ENCODE measurements at regions not wholly inside any gene's neighbourhood (a gene's known extent, or its start where the extent isn't known, plus 50 kb on each side); places are given as distances from the start of the nearest gene placed in this dataset.

GRCh38 chr6:12457094-12457493 is 166.9 kb downstream of the EDN1 start:
- POLR2A ChIA-PET: no interaction called here

GRCh38 chr6:12458558-12458957 is 168.4 kb downstream of the EDN1 start:
- peaks cover 3% of the 10 kb centered on the region for H3K27me3 ChIP-seq (ENCODE audit: control insufficient read depth, insufficient read depth, low read length)
- no peak for DNase-seq (ENCODE audit: low read depth, low spot score)
- no peak overlapping the region for H3K27ac ChIP-seq (ENCODE audit: low read depth, low read length)
- TF ChIP-seq CTCF (IDR thresholded peaks at IDR 0.05; ENCODE audit: low read depth, low read length): no peak
- ChIA-PET CTCF (no interaction called here), POLR2A (no interaction called here)
- no peak overlapping the region for H3K4me3 ChIP-seq (ENCODE audit: low read depth, low read length)
- H3K9me3 ChIP-seq (ENCODE audit: control insufficient read depth, insufficient read depth, low read length): no peaks in the 10 kb centered on the region; the same call in 1 of the 2 replicates

More at GRCh38 chr6:12457094-12457493, 166.9 kb downstream of the EDN1 start:
- Histone ChIP-seq H3K27ac (ENCODE audit: low read depth, low read length) (no peak overlapping the region), H3K4me3 (ENCODE audit: low read depth, low read length) (no peak overlapping the region), H3K9me3 (ENCODE audit: control insufficient read depth, insufficient read depth, low read length) (peaks cover 4% of the 10 kb centered on the region; the same call in 1 of the 2 replicates), H3K27me3 (ENCODE audit: control insufficient read depth, insufficient read depth, low read length) (peaks cover 3% of the 10 kb centered on the region)
- DNase-seq (ENCODE audit: low read depth, low spot score): no peak
- CTCF ChIA-PET: no interaction called here
- TF ChIP-seq CTCF (IDR thresholded peaks at IDR 0.05; ENCODE audit: low read depth, low read length): no peak

GRCh38 chr6:12459945-12460661 is 169.9 kb downstream of the EDN1 start:
- Histone ChIP-seq H3K9me3 (ENCODE audit: control insufficient read depth, insufficient read depth, low read length) (no peaks in the 10 kb centered on the region), H3K4me3 (ENCODE audit: low read depth, low read length) (no peak overlapping the region), H3K27me3 (ENCODE audit: control insufficient read depth, insufficient read depth, low read length) (peaks cover 3% of the 10 kb centered on the region), H3K27ac (ENCODE audit: low read depth, low read length) (no peak overlapping the region)
- ChIA-PET POLR2A (no interaction called here), CTCF (no interaction called here)
- TF ChIP-seq CTCF (IDR thresholded peaks at IDR 0.05; ENCODE audit: low read depth, low read length): no peak
- no peak for DNase-seq (ENCODE audit: low read depth, low spot score)

- Histone ChIP-seq H3K27ac (ENCODE audit: low read depth, low read length) (no peak overlapping the region), H3K27me3 (ENCODE audit: control insufficient read depth, insufficient read depth, low read length) (no peaks in the 10 kb centered on the region), H3K9me3 (ENCODE audit: control insufficient read depth, insufficient read depth, low read length) (no peaks in the 10 kb centered on the region), H3K4me3 (ENCODE audit: low read depth, low read length) (no peak overlapping the region)
- CTCF ChIA-PET: no interaction called here
- POLR2A ChIA-PET: no interaction called here
- TF ChIP-seq CTCF (IDR thresholded peaks at IDR 0.05; ENCODE audit: low read depth, low read length): no peak
- no peak for DNase-seq (ENCODE audit: low read depth, low spot score)
Observed at GRCh38 chr6:12467706-12468670, 177.8 kb downstream of the EDN1 start.

- H3K9me3 ChIP-seq (ENCODE audit: control insufficient read depth, insufficient read depth, low read length): no peaks in the 10 kb centered on the region
- ChIA-PET CTCF (interaction anchor here (1.2 kb wide), 1 partner anchor 10 kb away, joined by 3 read pairs; no protein-coding TSS in a partner anchor), POLR2A (no interaction called here)
- H3K27me3 ChIP-seq (ENCODE audit: control insufficient read depth, insufficient read depth, low read length): no peaks in the 10 kb centered on the region
- no peak for DNase-seq (ENCODE audit: low read depth, low spot score)
- no peak overlapping the region for H3K27ac ChIP-seq (ENCODE audit: low read depth, low read length)
- TF ChIP-seq CTCF (IDR thresholded peaks at IDR 0.05; ENCODE audit: low read depth, low read length): no peak
- H3K4me3 ChIP-seq (ENCODE audit: low read depth, low read length): no peak overlapping the region
Observed at GRCh38 chr6:12472601-12473038, 182.5 kb downstream of the EDN1 start.

Data from AG04450 (cell line).